Globus pallidus (tissue), 1 donor: ENCODE measurements at regions not wholly inside any gene's neighbourhood (a gene's known extent, or its start where the extent isn't known, plus 50 kb on each side); places are given as distances from the start of the nearest gene placed in this dataset.

Experiments used
- DNase-seq: peaks from one replicate; pipeline ENCODE4 v3.0.0-alpha.2; 2015; ENCODE audit warnings: low spot score

DNA sequence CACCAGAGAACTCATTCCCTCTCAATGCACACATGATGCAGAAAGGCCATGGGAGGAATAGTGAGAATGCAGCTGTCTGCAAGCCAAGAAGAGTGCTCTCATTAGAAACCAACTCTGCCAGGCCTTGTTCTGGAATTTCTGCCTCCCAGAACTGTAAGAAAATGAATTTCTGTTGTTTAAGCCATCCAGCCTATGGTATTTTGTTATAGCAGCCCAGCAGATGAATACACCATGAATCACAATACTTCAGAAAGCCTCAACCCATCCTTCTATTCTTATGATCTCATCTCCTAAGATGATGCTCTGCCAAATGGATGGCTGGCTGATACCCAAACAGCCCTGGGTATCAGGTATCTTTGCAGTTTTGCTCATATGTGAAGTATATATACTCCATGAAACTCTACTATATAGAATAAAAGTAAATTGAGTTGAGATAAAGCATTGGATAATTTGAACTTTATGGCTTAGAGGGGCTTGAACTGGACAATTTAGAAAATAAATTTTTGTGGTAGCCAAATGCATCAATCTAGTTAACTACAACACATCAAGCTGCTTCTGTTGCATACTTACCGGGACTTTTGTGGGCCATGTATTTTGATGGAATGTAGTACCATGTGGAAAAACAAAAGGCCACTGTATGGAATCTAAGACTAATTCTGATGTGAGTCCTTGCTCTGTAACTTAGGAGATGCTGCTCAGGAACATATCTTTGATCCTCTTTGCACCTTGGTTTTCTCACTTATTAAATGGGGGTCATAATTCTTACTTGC is 245.9 kb downstream of the HS3ST1 start:
- DNase-seq = no peak

GRCh38 chr4:11182031-11182430 is 246.7 kb downstream of the HS3ST1 start:
- DNase-seq = no peak

- DNase-seq = no peak
These were observed 248.9 kb downstream of the HS3ST1 start for GRCh38 chr4:11179796-11180195.

DNA sequence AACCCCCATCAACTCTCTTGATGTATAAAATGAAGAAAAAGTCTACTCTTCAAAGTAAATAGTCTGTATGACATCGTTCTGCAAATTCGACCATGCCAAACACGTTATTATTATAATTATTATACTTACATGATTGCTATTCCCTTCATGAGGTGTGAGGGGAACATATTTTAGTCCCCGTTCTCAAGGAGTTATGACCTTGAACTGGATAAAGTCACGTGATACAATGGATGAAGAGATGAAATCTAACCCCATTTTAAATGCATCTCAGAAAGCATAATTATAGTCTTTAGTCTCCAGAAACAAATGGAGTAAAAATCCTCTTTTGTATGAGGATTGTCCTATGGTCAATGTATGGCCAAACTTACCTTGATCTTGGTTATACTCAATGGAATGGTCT is 250.3 kb downstream of the HS3ST1 start:
- no peak for DNase-seq

DNA sequence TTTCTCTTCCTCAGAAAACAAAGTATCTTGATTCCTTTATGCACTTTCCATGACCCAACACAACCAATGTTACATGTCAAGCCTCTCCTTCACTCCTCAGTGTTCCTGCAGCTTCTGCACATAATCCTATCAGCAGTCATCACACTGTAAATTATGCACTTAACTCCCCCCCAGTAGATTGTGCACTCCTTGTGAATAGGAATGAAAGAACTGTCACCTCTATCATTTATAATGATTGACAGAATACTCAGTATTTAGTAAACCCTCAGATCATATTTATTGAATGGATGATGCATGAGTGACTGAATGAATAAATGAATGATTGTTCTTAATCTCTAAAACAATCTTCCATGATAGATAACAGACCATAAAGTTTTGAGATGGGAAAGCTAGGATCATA is 253.3 kb downstream of the HS3ST1 start:
- no peak for DNase-seq

DNA sequence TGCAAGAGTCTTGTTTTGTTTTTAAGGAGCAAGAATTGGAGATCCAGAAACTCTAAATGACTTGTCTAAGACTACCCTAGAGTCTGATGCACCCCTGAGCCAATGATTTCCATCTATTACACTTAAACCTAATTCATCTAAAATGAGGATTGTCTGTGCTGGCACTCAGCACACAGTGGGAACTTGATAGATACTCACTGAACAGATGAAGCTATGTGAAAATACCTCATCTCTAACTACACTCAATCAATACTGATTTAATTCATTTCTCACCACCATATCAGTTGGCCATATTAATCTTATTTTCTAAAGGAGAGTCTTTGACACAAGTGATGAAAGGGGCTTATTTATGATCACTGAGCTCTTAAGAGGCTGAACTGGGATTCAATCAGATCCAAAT is 262.1 kb downstream of the HS3ST1 start:
- no peak for DNase-seq

DNA sequence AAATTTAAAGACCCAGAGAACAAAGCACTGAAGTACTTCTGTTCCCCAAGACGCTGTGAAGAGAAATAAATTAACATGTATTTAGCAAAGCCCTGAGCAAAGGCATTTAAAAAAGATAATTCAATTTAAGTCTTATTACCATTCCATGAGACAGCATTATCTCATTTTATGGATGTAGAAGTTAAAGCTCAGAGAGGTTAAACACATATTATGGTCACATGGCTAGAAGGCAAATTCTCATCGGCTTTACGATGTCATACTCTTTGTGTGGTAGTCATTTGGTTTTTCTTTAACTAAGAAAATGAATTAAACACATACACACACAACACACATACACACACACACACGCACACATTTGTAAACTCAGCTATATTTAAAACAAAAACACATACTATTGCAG is 262.7 kb downstream of the HS3ST1 start:
- no peak for DNase-seq

DNA sequence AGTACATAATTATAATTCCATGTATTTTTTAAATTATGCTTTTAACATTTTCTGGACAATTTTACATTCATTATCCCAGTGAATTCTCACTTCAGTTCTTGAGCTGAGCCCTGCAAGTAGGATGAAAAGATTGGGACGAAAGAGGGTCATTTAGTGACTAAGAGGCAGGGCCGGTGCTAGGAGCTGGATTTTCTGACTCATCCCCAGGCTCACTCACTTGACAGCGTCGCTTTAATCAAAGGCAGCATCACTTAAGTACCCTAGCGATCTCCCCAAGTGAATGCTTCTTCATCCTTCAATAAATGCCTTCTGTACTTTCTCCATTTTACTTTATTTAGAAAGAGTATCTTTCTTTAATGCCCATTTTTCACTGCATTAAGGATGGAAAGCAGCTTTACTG is 263.6 kb downstream of the HS3ST1 start:
- no peak for DNase-seq

- DNase-seq = no peak
These were observed 268.4 kb downstream of the HS3ST1 start for GRCh38 chr4:11160288-11160687.

- DNase-seq = peak; percentile 1
These were observed 269.7 kb downstream of the HS3ST1 start for GRCh38 chr4:11158971-11159370.

DNA sequence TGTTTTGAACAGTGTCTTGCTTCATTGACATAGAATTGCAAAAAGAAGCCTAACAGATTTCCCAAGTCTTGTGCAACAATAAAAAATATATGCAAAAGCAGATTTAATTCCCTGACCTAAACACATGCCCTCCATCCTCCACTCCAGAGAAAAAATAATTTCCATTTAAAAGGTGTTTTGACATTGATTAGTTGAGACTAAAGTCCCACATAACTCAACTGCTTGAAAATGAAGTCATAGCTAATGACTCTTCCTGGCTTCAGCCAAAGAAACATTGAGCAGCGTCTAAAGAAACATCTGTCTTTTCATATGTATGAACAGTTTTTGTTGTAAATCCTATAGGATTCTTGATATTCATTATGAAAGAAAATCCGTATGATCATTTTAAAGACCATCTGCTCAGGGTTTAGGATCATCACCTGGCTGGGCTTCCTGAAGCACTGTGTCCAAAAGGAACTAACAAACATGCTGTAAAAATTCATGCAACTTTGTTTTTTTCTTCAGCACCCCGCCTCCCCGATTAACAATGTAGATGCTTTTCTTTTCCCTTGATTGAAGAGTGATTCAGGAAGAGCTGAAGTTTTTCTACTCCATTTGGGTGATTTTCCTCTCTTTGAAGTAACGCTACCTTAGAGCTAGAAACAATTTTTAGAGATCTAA is 273.4 kb downstream of the HS3ST1 start:
- DNase-seq = no peak

DNA sequence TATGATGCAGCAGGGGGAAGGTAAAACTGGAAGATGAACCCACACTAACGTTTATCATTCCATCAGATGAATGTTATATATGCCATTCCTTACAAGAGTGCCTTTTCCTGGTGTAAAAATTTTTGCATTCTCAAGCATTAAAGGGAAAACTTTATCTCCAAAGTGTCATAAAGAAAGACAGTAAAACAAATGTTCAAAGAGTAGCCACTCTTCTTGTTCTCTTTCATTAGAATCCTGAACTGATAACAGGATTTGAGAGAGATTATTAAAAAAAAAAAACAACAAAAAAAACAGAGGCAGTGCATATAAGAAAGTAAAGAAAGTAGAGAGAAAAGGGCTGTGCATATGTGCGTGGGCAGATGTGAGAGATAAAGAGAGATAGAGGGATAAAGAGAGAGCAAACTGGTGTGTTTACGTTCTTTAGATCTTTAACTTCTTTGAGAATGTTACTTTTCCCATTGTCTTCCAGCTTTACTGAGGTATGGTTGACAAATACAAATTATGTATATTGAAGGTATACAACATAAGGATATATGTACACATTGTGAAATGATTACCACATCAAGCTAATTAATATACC is 275.4 kb downstream of the HS3ST1 start:
- no peak for DNase-seq

DNA sequence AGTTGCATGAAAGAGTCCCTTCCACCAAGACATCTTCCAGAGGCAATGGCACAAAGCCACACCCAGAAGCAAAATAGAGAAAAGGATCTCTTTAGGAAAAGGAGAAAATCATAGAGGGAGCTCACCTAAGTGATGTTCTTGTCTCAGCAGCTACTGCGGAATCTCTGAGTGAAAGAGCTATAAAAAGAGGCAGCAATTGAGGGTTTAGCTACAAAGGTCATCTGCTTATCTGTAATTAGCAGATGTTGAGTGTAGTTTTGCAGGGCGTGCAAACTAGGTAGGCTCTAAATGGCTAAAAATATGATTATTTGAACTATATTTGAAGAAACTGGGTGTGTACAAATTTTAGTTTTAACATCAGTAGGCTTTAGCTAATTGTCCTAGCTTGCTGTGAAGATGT is 276.0 kb downstream of the HS3ST1 start:
- no peak for DNase-seq

DNA sequence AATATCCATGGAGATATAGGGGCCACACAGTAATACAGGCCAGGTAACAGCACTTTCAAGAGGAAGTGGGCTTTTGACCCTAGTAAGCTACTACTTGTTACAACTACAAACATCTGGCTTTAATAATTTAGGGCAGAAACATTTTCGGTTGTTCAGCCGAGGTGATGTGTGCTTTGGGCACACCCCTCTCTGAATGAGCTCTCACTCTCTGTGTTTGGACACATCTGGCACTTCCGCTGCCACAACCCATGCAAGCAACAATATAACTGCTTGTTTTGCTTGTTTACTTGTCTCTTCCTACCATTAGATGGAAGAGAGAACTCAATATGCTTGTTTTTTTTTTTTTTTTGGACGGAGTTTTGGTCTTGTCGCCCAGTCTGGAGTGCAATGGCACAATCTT is 277.2 kb downstream of the HS3ST1 start:
- DNase-seq = no peak

DNA sequence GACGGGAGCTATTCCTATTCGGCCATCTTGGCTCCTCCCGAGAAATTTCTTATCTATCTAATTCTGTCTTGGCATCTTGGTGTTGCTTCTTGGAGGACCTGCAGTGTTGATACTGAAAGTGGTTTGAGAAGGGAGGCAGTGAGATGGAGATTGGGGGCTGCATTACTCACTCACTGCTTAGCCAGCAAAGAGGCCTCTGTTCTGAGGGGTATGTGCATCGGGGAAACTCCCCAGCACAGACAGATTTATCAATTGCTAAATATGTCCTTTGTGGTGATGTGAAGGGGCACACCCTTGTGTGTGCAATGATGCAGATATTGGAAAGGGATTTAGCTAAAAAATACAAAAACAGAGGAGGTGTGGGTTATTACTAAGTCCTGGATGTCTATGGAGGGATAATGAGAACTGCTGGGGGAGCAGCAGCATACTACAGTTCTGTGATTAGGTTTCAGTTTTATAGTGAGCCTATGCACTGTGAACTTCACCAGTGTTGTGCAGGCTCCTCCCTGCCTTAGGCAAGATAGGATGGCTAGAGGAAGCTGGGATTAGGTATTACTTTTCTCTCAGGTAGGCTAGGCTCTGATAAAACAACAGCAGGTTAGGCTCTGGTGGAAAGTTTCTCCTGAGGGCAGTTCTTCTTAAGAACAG is 279.0 kb downstream of the HS3ST1 start:
- no peak for DNase-seq

GRCh38 chr4:11139871-11140270 is 288.8 kb downstream of the HS3ST1 start:
- DNase-seq = no peak

DNA sequence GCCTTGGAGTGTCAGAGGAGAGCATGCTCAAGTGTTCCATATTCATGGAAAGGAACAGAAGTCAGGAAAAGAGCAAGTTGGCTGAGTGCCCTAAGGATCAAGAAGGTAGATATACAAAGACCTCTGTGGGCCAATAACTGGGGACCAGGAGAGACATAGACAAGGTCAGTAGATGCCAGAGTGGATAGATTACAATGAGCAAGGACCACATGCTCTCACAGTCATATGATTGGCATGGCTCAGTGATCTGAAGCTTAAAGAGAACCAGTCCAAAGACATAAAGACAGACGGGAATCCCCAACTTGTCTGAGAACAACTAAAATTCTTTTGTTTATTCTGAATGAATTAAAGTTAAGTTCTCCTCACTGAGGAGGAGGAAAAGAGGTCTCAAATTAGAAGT is 289.7 kb downstream of the HS3ST1 start:
- DNase-seq = no peak

DNA sequence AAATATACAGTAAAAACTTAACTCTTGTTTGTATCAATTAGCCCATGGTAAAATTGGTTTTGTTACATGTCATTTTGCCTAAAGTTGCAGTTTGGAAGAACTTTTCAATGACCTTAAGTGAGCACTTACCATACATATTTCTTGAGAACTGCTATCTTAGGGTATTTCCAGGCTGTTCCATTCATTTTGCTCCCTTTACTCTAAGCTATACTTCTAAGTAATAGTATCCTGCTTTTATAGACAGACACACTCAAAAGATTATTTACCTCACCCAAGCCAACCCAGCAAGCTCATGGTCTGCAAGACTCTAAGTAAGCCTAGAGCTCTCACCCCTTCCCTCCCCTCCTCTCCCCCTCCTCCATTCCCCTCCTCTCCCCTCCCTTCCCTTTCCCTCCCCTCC is 294.0 kb downstream of the HS3ST1 start:
- no peak for DNase-seq

- DNase-seq = no peak
These were observed 294.8 kb downstream of the HS3ST1 start for GRCh38 chr4:11133868-11134267.

- DNase-seq = no peak
These were observed 296.2 kb downstream of the HS3ST1 start for GRCh38 chr4:11132478-11132877.

DNA sequence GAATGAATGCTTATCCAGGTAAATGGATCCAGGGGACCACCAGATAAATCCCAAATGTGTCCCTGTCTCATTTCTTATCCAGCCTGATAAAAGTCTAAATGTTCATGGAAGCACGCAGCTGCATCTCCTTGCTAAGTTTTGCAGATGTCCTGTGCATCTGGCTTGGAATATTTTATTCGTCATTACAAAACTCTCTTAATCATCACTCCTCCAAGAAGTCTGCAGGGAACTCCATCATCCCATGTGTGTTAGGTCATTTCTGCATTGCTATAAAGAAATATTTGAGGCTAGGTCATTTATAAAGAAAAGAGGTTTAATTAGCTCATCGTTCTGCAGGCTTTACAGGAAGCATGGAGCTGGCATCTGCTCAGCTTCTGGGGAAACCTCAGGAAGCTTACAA is 297.2 kb downstream of the HS3ST1 start:
- DNase-seq = no peak

DNA sequence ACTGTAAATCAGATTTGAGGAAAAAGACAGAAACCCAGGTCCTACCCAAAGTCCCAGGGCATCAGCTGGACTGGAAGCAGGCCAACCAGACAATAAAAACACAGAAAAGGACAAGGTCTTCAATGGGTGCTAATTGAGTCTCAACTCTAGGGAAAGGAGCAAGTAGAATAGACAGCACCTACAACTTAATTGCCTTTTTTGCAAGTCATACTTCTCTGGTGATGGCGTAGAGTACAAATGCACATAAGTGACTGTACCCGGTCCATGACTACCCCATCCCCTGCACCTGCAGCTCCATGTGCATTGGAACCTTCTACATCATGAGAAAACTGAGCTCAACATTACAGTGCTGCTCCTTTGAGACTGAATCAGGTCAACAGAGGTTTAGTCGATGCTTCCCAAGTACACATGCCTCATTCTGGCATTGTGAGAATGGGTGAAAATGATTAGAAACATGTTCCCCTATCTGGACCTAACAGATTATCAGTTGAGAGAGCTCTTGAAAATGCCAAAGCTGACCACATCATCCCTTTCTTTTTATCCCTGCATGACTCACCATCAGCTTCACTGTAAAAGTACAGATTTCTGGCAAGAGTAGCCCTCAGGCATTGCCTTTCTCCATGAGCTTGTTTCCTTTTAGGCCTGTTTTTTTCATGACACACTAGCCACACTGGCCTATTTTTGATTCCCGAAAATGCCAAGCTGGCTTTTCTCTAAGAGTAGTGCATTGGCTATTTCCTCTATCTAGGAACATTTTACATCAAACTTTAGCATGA is 298.3 kb downstream of the HS3ST1 start:
- DNase-seq = peak; percentile 14
